Kidney (tissue), 13 donors: ENCODE measurements at regions not wholly inside any gene's neighbourhood (a gene's known extent, or its start where the extent isn't known, plus 50 kb on each side); places are given as distances from the start of the nearest gene placed in this dataset.
A peak's percentile ranks its signal among the peaks of the same experiment; 100 is the strongest.

Source experiments
- DNase-seq, 5 donors: peaks; one replicate each; pipeline ENCODE4 v3.0.0-alpha.2; 2013 to 2020
- FAIRE-seq: peaks from 2 replicates; lab custom pipeline; 2012; peaks lifted over from hg19 to GRCh38; lab: Jason Lieb, UNC
- H3K27ac ChIP-seq, 2 donors: one replicate each; pipeline ENCODE4 v1.7.0; 2013; ENCODE audit warnings: low read depth in 2 of 2, low read length in 2 of 2, inconsistent platforms in 1 of 2
- H3K27me3 ChIP-seq: one replicate; pipeline ENCODE4 v1.7.1; 2013; ENCODE audit warnings: low read length, inconsistent platforms; ENCODE audit not compliant: control insufficient read depth, insufficient read depth
- H3K36me3 ChIP-seq, 3 donors: one replicate each; pipeline versions ENCODE4 v1.7.0 to v1.7.1; 2013; ENCODE audit warnings: low read length in 3 of 3, control low read depth in 1 of 3, inconsistent platforms in 1 of 3; ENCODE audit not compliant: insufficient read depth in 3 of 3, control insufficient read depth in 2 of 3
- H3K4me1 ChIP-seq, 3 donors: one replicate each; pipeline versions ENCODE4 v1.7.0 to v1.7.1; 2013; ENCODE audit warnings: low read length in 3 of 3, inconsistent platforms in 1 of 3, low read depth in 1 of 3; ENCODE audit not compliant: control insufficient read depth in 2 of 3, insufficient read depth in 2 of 3
- H3K4me3 ChIP-seq, 3 donors: one replicate each; pipeline versions ENCODE4 v1.7.0 to v1.8.1; 2013; ENCODE audit warnings: low read length in 3 of 3, control low read depth in 1 of 3, inconsistent platforms in 1 of 3
- H3K9ac ChIP-seq, 3 donors: one replicate each; pipeline versions ENCODE4 v1.7.0 to v1.7.1; 2013; ENCODE audit warnings: low read length in 3 of 3, control low read depth in 1 of 3, inconsistent platforms in 1 of 3
- H3K9me3 ChIP-seq, 3 donors: one replicate each; pipeline versions ENCODE4 v1.7.0 to v1.7.1; 2013; ENCODE audit warnings: low read length in 3 of 3, control low read depth in 1 of 3, inconsistent platforms in 1 of 3; ENCODE audit not compliant: control insufficient read depth in 2 of 3, insufficient read depth in 1 of 3
- intact Hi-C: fragments of 100-400 bp; cut with DNase I; formaldehyde crosslinking; loops from one replicate; pipeline ENCODE4 v1.11.1; 2022
- TF ChIP-seq, protein P1 (sequence below): IDR thresholded peaks from 3 replicates; pipeline ENCODE4 v1.5.1; 2012; ENCODE audit warnings: mild to moderate bottlenecking, moderate library complexity, borderline replicate concordance; ENCODE audit not compliant: insufficient read depth; ENCODE audit errors: extremely low read depth
- donor health status: control.
- donor health status: control.
- donor health status: control.
- donor health status: control.
- donor health status: control.
- donor health status: DM: yes; HTN: yes; CAD: no.
- donor health status: Normal renal cell carcinoma (clear cell type).

DNA sequence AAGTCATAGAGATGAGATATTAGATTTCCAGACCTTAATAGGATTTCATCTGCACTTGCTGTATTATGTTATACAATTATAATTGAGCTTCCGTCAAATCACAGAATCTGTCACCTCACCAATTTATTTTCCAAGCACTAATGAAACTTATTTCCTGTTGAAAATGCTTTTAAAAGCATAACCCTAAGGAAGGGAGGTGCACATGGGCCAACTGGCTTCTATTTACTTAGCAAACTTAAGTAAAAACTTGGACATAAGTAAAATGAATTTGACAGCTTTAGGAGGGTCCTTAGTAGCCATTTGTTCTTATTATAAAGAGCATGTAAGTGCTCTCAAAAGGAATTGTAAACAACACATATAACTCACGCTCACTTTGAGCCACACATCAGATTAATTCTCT lies 462.2 kb upstream of the TMPO start:
- Histone ChIP-seq H3K27ac (no peak overlapping the region), H3K9ac (no peak overlapping the region), H3K27me3 (no peaks in the 10 kb centered on the region), H3K4me1 (no peaks in the 10 kb centered on the region), H3K36me3 (no peaks in the 10 kb centered on the region), H3K4me3 (no peak overlapping the region), H3K9me3 (no peaks in the 10 kb centered on the region)
- FAIRE-seq (no peak), DNase-seq (peak in 2 of 5 donors; percentile 26 to 30)
- TF ChIP-seq, protein P1, sequence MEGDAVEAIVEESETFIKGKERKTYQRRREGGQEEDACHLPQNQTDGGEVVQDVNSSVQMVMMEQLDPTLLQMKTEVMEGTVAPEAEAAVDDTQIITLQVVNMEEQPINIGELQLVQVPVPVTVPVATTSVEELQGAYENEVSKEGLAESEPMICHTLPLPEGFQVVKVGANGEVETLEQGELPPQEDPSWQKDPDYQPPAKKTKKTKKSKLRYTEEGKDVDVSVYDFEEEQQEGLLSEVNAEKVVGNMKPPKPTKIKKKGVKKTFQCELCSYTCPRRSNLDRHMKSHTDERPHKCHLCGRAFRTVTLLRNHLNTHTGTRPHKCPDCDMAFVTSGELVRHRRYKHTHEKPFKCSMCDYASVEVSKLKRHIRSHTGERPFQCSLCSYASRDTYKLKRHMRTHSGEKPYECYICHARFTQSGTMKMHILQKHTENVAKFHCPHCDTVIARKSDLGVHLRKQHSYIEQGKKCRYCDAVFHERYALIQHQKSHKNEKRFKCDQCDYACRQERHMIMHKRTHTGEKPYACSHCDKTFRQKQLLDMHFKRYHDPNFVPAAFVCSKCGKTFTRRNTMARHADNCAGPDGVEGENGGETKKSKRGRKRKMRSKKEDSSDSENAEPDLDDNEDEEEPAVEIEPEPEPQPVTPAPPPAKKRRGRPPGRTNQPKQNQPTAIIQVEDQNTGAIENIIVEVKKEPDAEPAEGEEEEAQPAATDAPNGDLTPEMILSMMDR, result no peak
- intact Hi-C loops, result no loop called here

DNA sequence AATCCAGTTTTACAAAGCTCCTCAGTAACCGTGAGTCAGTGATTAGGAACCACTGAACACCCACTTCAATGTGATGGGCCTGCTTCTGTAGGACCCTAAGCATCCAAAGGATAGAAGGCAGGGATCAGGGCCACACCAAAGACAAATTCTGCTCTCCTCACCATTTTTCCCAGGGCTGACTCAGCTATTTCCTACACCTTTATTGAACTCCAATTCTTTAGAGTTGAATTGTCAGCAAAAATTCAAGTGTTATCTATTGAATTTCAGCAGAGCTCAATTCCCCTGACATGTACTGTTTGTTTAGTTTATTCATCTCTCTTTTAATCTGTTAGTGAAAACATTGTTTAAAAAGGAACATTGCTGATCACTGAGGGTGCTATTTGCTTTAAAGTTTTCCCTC lies 457.7 kb upstream of the TMPO start:
- TF ChIP-seq, protein P1, result no peak
- FAIRE-seq (no peak), DNase-seq (no peak)
- no peaks in the 10 kb centered on the region for H3K27me3 ChIP-seq
- no peak overlapping the region for H3K4me3 ChIP-seq
- no peaks in the 10 kb centered on the region for H3K9me3 ChIP-seq
- H3K36me3 ChIP-seq, result no peaks in the 10 kb centered on the region
- H3K27ac ChIP-seq, result no peak overlapping the region
- H3K9ac ChIP-seq, result no peak overlapping the region
- H3K4me1 ChIP-seq, result no peaks in the 10 kb centered on the region
- intact Hi-C loops, result no loop called here

DNA sequence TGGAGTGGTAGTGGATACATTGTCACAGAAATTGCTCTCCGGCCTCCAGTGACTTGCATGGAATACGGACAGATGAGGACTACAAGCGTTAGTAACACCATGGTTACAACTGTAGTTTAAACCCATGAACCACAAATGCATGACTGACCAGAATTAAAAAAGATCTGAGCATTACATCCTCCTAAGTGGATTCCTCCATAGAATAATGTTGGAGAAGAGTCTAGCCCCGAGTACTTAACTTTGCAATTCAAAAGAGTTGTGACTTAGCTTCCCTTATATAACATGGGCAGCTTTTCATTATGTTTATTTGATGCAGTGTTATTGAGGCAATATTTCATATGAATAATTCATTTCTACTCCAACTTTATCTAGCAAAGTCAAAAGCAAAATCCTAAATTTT lies 457.2 kb upstream of the TMPO start:
- no peaks in the 10 kb centered on the region for H3K4me1 ChIP-seq
- intact Hi-C loops, result no loop called here

DNA sequence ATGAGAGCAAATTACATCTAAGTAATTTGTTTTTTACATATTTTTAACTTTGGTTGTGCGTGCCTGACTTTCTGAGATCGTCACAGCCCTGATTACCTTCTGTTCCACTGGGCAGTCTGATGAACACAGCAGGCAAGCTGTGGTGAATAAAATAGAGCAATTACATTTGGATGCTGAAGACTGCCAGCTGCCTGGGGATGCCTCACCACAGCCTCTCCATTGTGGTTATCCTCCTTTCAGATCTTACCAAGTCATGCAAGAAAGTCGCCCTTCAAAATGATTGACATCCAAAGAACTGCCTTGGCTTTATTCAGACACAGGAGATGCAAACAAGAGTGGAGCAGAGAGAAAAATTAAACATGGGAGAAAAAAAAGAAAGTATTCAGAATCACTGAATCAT lies 456.6 kb upstream of the TMPO start:
- H3K4me1 ChIP-seq, result no peaks in the 10 kb centered on the region
- H3K9ac ChIP-seq, result no peak overlapping the region
- TF ChIP-seq, protein P1, result no peak
- no peaks in the 10 kb centered on the region for H3K36me3 ChIP-seq
- no peak overlapping the region for H3K4me3 ChIP-seq
- no peak for FAIRE-seq
- no peaks in the 10 kb centered on the region for H3K9me3 ChIP-seq
- DNase-seq, result no peak
- H3K27ac ChIP-seq, result no peak overlapping the region
- intact Hi-C loops, result no loop called here
- H3K27me3 ChIP-seq, result no peaks in the 10 kb centered on the region

More for the DNA sequence above, 457.2 kb upstream of the TMPO start:
- TF ChIP-seq, protein P1, result no peak
- H3K27me3 ChIP-seq, result no peaks in the 10 kb centered on the region
- no peak for FAIRE-seq
- no peak overlapping the region for H3K4me3 ChIP-seq
- DNase-seq, result no peak
- no peaks in the 10 kb centered on the region for H3K36me3 ChIP-seq
- no peaks in the 10 kb centered on the region for H3K9me3 ChIP-seq
- H3K27ac ChIP-seq, result no peak overlapping the region
- H3K9ac ChIP-seq, result no peak overlapping the region
